ENCODE measurements at regions not wholly inside any gene's neighbourhood (a gene's known extent, or its start where the extent isn't known, plus 50 kb on each side); places are given as distances from the start of the nearest gene placed in this dataset.

- no peaks in the 10 kb centered on the region for H3K36me3 Mint-ChIP-seq
- 0 out of 2 replicates have a peak, but pooled peaks cover 4% of the 10 kb centered on the region for H3K4me1 Mint-ChIP-seq
- H3K4me3 Mint-ChIP-seq, result no peak overlapping the region
- no peaks in the 10 kb centered on the region for H3K27me3 Mint-ChIP-seq (ENCODE audit: low read depth)
- TF ChIP-seq MXD4 (CRISPR knock-in tag; IDR thresholded peaks at IDR 0.05; ENCODE audit: borderline replicate concordance) (no peak), SMAD4 (CRISPR knock-in tag; IDR thresholded peaks at IDR 0.05) (no peak), NFE2L1 (CRISPR knock-in tag; IDR thresholded peaks at IDR 0.05) (no peak), GRHL2 (CRISPR knock-in tag; IDR thresholded peaks at IDR 0.05; ENCODE audit: insufficient replicate concordance, severe bottlenecking) (no peak), USF2 (CRISPR knock-in tag; IDR thresholded peaks at IDR 0.05) (no peak), JUN (CRISPR knock-in tag; IDR thresholded peaks at IDR 0.05) (no peak), ZNF317 (CRISPR knock-in tag; IDR thresholded peaks at IDR 0.05; ENCODE audit: borderline replicate concordance, low read depth) (no peak), NR3C1 (CRISPR knock-in tag; conservative IDR thresholded peaks at IDR 0.05; ENCODE audit: low read depth) (no peak), KAT7 (CRISPR knock-in tag; IDR thresholded peaks at IDR 0.05; ENCODE audit: borderline replicate concordance) (no peak), GTF2I (CRISPR knock-in tag; conservative IDR thresholded peaks at IDR 0.05) (no peak), CREM (CRISPR knock-in tag; IDR thresholded peaks at IDR 0.05) (no peak), ZNF423 (CRISPR knock-in tag; IDR thresholded peaks at IDR 0.05) (no peak), PREB (CRISPR knock-in tag; IDR thresholded peaks at IDR 0.05; ENCODE audit: borderline replicate concordance) (no peak), MLX (CRISPR knock-in tag; IDR thresholded peaks at IDR 0.05) (no peak), IRF2 (CRISPR knock-in tag; IDR thresholded peaks at IDR 0.05; ENCODE audit: borderline replicate concordance, low read depth) (no peak), ATF6 (CRISPR knock-in tag; IDR thresholded peaks at IDR 0.05) (no peak), ZMAT4 (CRISPR knock-in tag; IDR thresholded peaks at IDR 0.05) (no peak)
- ATAC-seq (no peak), DNase-seq (ENCODE audit: low spot score) (no peak)
- H3K27ac Mint-ChIP-seq, result no peak overlapping the region
- H3K9me3 Mint-ChIP-seq, result no peaks in the 10 kb centered on the region
- POLR2A ChIA-PET, result interaction anchor here (0.6 kb wide), 1 partner anchor 703 kb away, joined by 3 read pairs; no protein-coding TSS in a partner anchor
- CTCF ChIA-PET, result no interaction called here
Observed at GRCh38 chr3:88926221-88926620, 181.2 kb upstream of the EPHA3 start.

GRCh38 chr3:88930611-88931010 is 176.8 kb upstream of the EPHA3 start:
- ChIA-PET POLR2A (no interaction called here), CTCF (no interaction called here)
- H3K9me3 Mint-ChIP-seq, result no peaks in the 10 kb centered on the region
- no peak overlapping the region for H3K27ac Mint-ChIP-seq
- no peak for TF ChIP-seq NR1H2 (CRISPR knock-in tag; IDR thresholded peaks at IDR 0.05)
- TF ChIP-seq ZNF263 (CRISPR knock-in tag; IDR thresholded peaks at IDR 0.05; ENCODE audit: low read depth), result no peak
- no peak for TF ChIP-seq SMAD3 (CRISPR knock-in tag; IDR thresholded peaks at IDR 0.05; ENCODE audit: borderline replicate concordance)
- TF ChIP-seq NFYB (CRISPR knock-in tag; conservative IDR thresholded peaks at IDR 0.05; ENCODE audit: low read depth), result no peak
- no peak for TF ChIP-seq SP1 (CRISPR knock-in tag; conservative IDR thresholded peaks at IDR 0.05)
- no peak for TF ChIP-seq ZNF232 (CRISPR knock-in tag; IDR thresholded peaks at IDR 0.05)
- TF ChIP-seq NR2C2 (CRISPR knock-in tag; IDR thresholded peaks at IDR 0.05), result no peak
- no peak for TF ChIP-seq AFF4 (CRISPR knock-in tag; IDR thresholded peaks at IDR 0.05; ENCODE audit: borderline replicate concordance)
- no peak overlapping the region for H3K4me3 Mint-ChIP-seq
- DNase-seq (ENCODE audit: low spot score) (no peak), ATAC-seq (no peak)
- H3K36me3 Mint-ChIP-seq, result no peaks in the 10 kb centered on the region
- H3K4me1 Mint-ChIP-seq, result 0 out of 2 replicates have a peak, but pooled peaks cover 4% of the 10 kb centered on the region
- no peaks in the 10 kb centered on the region for H3K27me3 Mint-ChIP-seq (ENCODE audit: low read depth)

Measured in WTC11 (cell line).